ENCODE measurements at regions not wholly inside any gene's neighbourhood (a gene's known extent, or its start where the extent isn't known, plus 50 kb on each side); places are given as distances from the start of the nearest gene placed in this dataset.

DNA sequence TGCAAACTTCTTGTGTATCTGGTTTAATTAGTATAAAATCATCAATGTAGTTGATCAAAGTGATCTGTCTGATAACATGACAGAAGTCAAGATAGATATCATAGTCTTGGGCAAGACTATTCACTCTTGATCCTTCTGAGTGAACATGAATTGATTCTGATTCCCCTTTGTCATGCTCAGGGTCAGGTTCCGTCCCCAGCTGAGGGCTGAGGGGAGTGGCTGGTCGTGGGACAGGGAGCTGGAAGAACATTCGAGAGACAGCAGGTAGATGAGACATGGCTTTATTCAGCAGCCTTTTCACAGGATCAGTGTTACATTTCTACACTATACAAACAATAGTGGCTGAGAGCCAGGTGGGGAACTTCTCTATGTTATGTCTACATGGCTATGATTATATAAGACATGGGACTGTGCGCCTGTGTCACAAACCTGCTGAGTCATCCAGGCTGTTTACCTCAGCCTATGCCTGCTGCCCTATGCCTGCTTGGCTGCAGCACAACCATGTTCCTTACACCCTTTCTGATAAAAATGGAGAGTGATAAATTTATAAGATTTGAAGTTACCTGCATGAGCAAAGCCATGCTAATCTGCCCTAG is 586.9 kb upstream of the NR3C2 start:
- WGBS, 3 donors: 57 to 67% (median 58%) methylated on average over 4 of the region's 4 CpGs
- Histone ChIP-seq H3K27me3 (ENCODE audit: control insufficient read depth in 3 of 3, insufficient read depth in 3 of 3, low read length in 3 of 3) (no peaks in the 10 kb centered on the region), H3K9me3 (ENCODE audit: control insufficient read depth in 2 of 2, insufficient read depth in 1 of 2, low read depth in 1 of 2, low read length in 1 of 2) (no peaks in the 10 kb centered on the region), H3K27ac (ENCODE audit: low read depth in 1 of 3, low read length in 2 of 3) (no peak overlapping the region), H3K36me3 (ENCODE audit: control insufficient read depth in 3 of 3, insufficient read depth in 2 of 3, low read depth in 1 of 3, low read length in 3 of 3) (no peaks in the 10 kb centered on the region), H3K4me3 (ENCODE audit: low read depth in 1 of 3, low read length in 3 of 3) (no peak overlapping the region), H3K4me1 (ENCODE audit: control insufficient read depth in 3 of 3, insufficient read depth in 2 of 3, low read depth in 1 of 3, low read length in 2 of 3) (no peaks in the 10 kb centered on the region)
- FAIRE-seq (no peak), DNase-seq (peak in 1 of 2 donors; percentile 24)

DNA sequence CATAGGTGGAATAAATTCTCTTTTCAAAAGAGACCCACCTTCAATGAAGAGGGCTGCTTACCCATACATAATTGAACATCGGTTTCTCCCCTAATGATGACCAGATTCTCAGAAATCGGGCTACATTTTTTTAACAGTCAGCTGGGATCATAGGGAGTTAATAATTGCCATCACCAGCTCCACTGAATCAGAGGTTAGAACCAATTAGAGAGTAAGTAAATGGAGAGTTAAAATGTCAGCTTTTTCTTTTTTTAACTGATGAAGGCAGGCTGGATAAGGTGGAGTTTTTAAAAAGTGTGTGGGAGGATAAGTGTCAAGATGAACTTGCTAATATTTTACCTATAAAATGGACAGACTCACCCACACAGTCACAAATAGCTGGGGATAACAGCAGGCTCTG is 584.5 kb upstream of the NR3C2 start:
- H3K4me3 ChIP-seq (ENCODE audit: low read depth in 1 of 3, low read length in 3 of 3): no peak overlapping the region

DNA sequence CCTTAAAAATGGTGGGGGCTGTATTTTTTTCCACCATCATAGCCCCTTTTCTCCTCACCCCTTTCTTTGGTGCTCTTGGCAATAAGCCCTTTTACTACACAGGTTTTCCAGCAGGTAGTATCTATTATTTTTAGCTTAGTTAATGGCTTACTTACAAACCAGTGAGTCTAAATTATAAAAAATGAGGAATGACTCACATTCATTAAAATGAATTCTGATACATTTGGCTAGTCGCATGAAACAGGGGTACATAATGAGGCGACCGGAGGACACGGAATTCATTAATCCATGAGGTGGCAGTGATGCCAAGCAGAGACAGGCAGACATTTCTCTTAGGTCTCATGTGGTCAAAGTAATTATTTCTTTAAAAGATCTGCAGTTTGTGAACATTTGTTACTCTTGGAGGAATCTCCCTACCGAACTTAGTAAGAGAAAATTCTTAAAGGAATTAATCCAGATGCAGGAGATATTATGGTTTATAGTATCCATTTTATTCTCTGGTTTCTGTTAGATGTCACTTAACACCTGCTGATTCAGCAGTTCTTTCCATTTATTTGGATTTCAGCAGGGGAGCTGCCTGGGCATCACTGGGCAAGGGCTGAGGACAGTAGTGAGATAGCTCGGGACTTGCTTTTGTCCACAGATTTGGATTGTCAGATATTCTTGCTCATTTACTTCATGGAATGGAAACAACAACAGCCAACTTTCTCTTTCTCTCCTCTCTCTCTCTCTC is 575.0 kb upstream of the NR3C2 start:
- 86 to 90% (median 90%) methylated on average over 6 of the region's 6 CpGs for WGBS, 3 donors
- no peak overlapping the region for H3K4me3 ChIP-seq (ENCODE audit: low read depth in 1 of 3, low read length in 3 of 3)
- H3K36me3 ChIP-seq (ENCODE audit: control insufficient read depth in 3 of 3, insufficient read depth in 2 of 3, low read depth in 1 of 3, low read length in 3 of 3): no peaks in the 10 kb centered on the region
- no peak for FAIRE-seq
- H3K27ac ChIP-seq (ENCODE audit: low read depth in 1 of 3, low read length in 2 of 3): no peak overlapping the region
- no peaks in the 10 kb centered on the region for H3K27me3 ChIP-seq (ENCODE audit: control insufficient read depth in 3 of 3, insufficient read depth in 3 of 3, low read length in 3 of 3)
- H3K4me1 ChIP-seq (ENCODE audit: control insufficient read depth in 3 of 3, insufficient read depth in 2 of 3, low read depth in 1 of 3, low read length in 2 of 3): no peaks in the 10 kb centered on the region
- H3K9me3 ChIP-seq (ENCODE audit: control insufficient read depth in 2 of 2, insufficient read depth in 1 of 2, low read depth in 1 of 2, low read length in 1 of 2): no peaks in the 10 kb centered on the region
- no peak for DNase-seq

More for the DNA sequence above, 584.5 kb upstream of the NR3C2 start:
- H3K36me3 ChIP-seq (ENCODE audit: control insufficient read depth in 3 of 3, insufficient read depth in 2 of 3, low read depth in 1 of 3, low read length in 3 of 3): no peaks in the 10 kb centered on the region
- no peaks in the 10 kb centered on the region for H3K9me3 ChIP-seq (ENCODE audit: control insufficient read depth in 2 of 2, insufficient read depth in 1 of 2, low read depth in 1 of 2, low read length in 1 of 2)
- H3K27ac ChIP-seq (ENCODE audit: low read depth in 1 of 3, low read length in 2 of 3): no peak overlapping the region
- 70 to 74% (median 73%) methylated on average over 2 of the region's 2 CpGs for WGBS, 3 donors
- H3K4me1 ChIP-seq (ENCODE audit: control insufficient read depth in 3 of 3, insufficient read depth in 2 of 3, low read depth in 1 of 3, low read length in 2 of 3): no peaks in the 10 kb centered on the region
- FAIRE-seq (no peak), DNase-seq (no peak)
- no peaks in the 10 kb centered on the region for H3K27me3 ChIP-seq (ENCODE audit: control insufficient read depth in 3 of 3, insufficient read depth in 3 of 3, low read length in 3 of 3)

DNA sequence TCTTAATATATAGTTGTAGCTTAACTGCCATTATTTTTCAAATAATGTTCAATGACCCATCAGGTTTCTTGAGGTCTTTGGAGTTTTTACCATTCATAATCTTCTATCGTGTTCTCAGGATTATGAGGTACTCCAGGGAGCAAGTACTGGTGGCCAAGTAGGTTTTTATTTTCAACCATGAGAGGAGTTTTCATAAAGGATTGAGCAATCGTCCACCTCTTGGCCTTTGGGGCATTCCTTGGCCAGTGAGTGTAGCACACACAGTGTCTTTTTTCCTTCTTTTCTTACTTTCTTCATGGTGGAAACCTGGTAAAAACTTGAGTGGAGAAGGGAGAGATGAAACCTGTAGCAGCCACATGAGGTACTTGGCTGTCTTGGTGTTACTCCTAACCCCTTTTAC is 567.0 kb upstream of the NR3C2 start:
- Histone ChIP-seq H3K4me1 (ENCODE audit: control insufficient read depth in 3 of 3, insufficient read depth in 2 of 3, low read depth in 1 of 3, low read length in 2 of 3) (no peaks in the 10 kb centered on the region), H3K4me3 (ENCODE audit: low read depth in 1 of 3, low read length in 3 of 3) (no peak overlapping the region), H3K9me3 (ENCODE audit: control insufficient read depth in 2 of 2, insufficient read depth in 1 of 2, low read depth in 1 of 2, low read length in 1 of 2) (peaks cover 0 to 3% of the 10 kb centered on the region in 2 donors), H3K27me3 (ENCODE audit: control insufficient read depth in 3 of 3, insufficient read depth in 3 of 3, low read length in 3 of 3) (no peaks in the 10 kb centered on the region), H3K27ac (ENCODE audit: low read depth in 1 of 3, low read length in 2 of 3) (no peak overlapping the region), H3K36me3 (ENCODE audit: control insufficient read depth in 3 of 3, insufficient read depth in 2 of 3, low read depth in 1 of 3, low read length in 3 of 3) (no peaks in the 10 kb centered on the region)
- DNase-seq: no peak
- WGBS, 3 donors: 71 to 89% (median 82%) methylated on average over 2 of the region's 2 CpGs
- FAIRE-seq: no peak

DNA sequence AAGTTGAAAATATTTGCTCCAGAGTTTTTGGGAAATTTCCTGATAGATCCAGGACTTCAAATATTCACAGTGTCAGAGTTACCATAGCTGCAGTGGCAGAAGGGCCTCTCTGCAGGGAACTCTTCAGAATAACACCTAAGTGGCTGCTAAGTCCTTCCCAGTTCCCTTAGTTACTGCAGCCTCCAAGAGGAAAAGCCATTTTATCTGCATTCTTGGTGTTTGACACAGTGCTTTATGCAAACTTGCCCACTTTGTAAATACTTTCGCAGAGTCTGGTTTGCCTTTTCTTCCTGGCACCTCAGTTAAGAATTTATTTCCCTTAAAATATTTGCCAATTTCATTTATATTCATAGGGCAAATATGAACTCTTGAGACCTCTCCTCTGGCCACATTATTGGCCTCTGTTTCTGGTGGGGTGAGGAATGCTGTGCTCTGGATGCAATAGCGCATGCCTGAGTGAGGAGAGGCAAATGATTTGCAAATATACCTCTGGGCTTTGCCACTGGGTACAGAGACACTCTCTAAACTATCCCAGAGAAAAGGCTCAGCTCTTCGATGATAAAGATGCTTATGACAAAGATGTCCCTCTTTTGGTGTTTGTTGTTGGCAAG is 566.3 kb upstream of the NR3C2 start:
- Histone ChIP-seq H3K27me3 (ENCODE audit: control insufficient read depth in 3 of 3, insufficient read depth in 3 of 3, low read length in 3 of 3) (no peaks in the 10 kb centered on the region), H3K4me1 (ENCODE audit: control insufficient read depth in 3 of 3, insufficient read depth in 2 of 3, low read depth in 1 of 3, low read length in 2 of 3) (no peaks in the 10 kb centered on the region), H3K9me3 (ENCODE audit: control insufficient read depth in 2 of 2, insufficient read depth in 1 of 2, low read depth in 1 of 2, low read length in 1 of 2) (peaks cover 0 to 3% of the 10 kb centered on the region in 2 donors), H3K36me3 (ENCODE audit: control insufficient read depth in 3 of 3, insufficient read depth in 2 of 3, low read depth in 1 of 3, low read length in 3 of 3) (no peaks in the 10 kb centered on the region), H3K4me3 (ENCODE audit: low read depth in 1 of 3, low read length in 3 of 3) (no peak overlapping the region), H3K27ac (ENCODE audit: low read depth in 1 of 3, low read length in 2 of 3) (no peak overlapping the region)
- no peak for FAIRE-seq
- no peak for DNase-seq
- 79 to 87% (median 84%) methylated on average over 3 of the region's 3 CpGs for WGBS, 3 donors

DNA sequence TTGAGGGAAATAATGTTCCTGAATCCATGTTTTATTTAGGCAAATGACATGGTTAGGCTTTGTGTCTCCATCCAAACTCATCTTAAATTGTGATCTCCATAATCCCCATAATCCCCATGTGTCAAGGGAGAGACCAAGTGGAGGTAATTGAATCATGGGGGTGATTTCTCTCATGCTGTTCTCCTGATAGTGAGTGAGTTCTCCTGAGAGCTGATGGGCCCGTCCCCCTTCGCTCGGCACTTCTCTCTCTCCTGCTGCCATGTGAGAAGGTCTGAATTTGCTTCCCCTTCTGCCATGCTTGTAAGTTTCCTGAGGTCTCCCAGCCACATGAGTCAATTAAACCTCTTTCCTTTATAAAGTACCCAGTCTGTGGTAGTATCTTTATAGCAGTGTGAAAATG is 563.0 kb upstream of the NR3C2 start:
- H3K36me3 ChIP-seq (ENCODE audit: control insufficient read depth in 3 of 3, insufficient read depth in 2 of 3, low read depth in 1 of 3, low read length in 3 of 3): no peaks in the 10 kb centered on the region
- H3K4me3 ChIP-seq (ENCODE audit: low read depth in 1 of 3, low read length in 3 of 3): no peak overlapping the region
- H3K4me1 ChIP-seq (ENCODE audit: control insufficient read depth in 3 of 3, insufficient read depth in 2 of 3, low read depth in 1 of 3, low read length in 2 of 3): no peaks in the 10 kb centered on the region
- FAIRE-seq (no peak), DNase-seq (no peak)
- H3K27ac ChIP-seq (ENCODE audit: low read depth in 1 of 3, low read length in 2 of 3): no peak overlapping the region
- 95 to 99% (median 98%) methylated on average over 3 of the region's 3 CpGs for WGBS, 3 donors
- H3K9me3 ChIP-seq (ENCODE audit: control insufficient read depth in 2 of 2, insufficient read depth in 1 of 2, low read depth in 1 of 2, low read length in 1 of 2): no peaks in the 10 kb centered on the region
- no peaks in the 10 kb centered on the region for H3K27me3 ChIP-seq (ENCODE audit: control insufficient read depth in 3 of 3, insufficient read depth in 3 of 3, low read length in 3 of 3)

DNA sequence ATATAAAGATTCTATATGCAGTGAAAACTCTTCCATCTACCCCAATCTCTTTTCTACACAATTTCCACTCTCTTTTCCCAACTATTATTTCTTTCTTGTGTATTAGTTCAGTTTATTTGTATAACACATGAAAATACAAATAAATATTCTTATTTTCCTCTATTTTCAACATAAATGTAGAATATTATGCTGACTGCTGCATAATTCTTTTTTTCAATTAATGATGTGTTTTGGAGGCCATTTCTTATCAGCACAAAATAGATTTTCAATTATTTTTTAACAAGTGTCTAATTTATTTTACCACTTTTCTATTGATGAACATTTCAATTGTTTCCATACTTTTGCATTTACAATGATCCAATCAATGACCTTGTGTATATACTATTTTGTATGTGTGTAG is 557.7 kb upstream of the NR3C2 start:
- FAIRE-seq: no peak

DNA sequence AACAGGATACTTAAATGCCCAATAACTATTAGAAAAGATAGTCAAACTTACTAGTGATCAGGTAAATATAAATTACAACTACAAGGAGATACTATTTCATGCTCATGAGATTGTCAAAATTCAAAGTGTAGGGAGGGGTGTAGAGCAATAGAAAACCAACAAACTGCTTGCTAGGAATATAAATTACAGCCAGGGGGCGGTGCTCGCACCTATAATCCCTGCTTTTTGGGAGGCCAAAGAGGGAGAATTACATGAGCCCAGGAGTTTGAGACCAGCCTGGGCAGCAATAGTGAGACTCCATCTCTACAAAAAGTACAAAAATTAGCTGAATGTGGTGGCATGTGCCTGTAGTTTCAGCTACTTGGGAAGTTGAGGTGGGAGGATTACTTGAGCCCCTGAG is 556.5 kb upstream of the NR3C2 start:
- FAIRE-seq (no peak), DNase-seq (no peak)
- 74 to 84% (median 82%) methylated on average over 2 of the region's 2 CpGs for WGBS, 3 donors
- no peaks in the 10 kb centered on the region for H3K4me1 ChIP-seq (ENCODE audit: control insufficient read depth in 3 of 3, insufficient read depth in 2 of 3, low read depth in 1 of 3, low read length in 2 of 3)
- no peaks in the 10 kb centered on the region for H3K36me3 ChIP-seq (ENCODE audit: control insufficient read depth in 3 of 3, insufficient read depth in 2 of 3, low read depth in 1 of 3, low read length in 3 of 3)
- H3K27ac ChIP-seq (ENCODE audit: low read depth in 1 of 3, low read length in 2 of 3): no peak overlapping the region
- no peaks in the 10 kb centered on the region for H3K9me3 ChIP-seq (ENCODE audit: control insufficient read depth in 2 of 2, insufficient read depth in 1 of 2, low read depth in 1 of 2, low read length in 1 of 2)
- no peaks in the 10 kb centered on the region for H3K27me3 ChIP-seq (ENCODE audit: control insufficient read depth in 3 of 3, insufficient read depth in 3 of 3, low read length in 3 of 3)
- no peak overlapping the region for H3K4me3 ChIP-seq (ENCODE audit: low read depth in 1 of 3, low read length in 3 of 3)

More for the DNA sequence above, 557.7 kb upstream of the NR3C2 start:
- no peak for DNase-seq
- no peaks in the 10 kb centered on the region for H3K36me3 ChIP-seq (ENCODE audit: control insufficient read depth in 3 of 3, insufficient read depth in 2 of 3, low read depth in 1 of 3, low read length in 3 of 3)
- no peaks in the 10 kb centered on the region for H3K9me3 ChIP-seq (ENCODE audit: control insufficient read depth in 2 of 2, insufficient read depth in 1 of 2, low read depth in 1 of 2, low read length in 1 of 2)
- no peak overlapping the region for H3K4me3 ChIP-seq (ENCODE audit: low read depth in 1 of 3, low read length in 3 of 3)
- H3K27me3 ChIP-seq (ENCODE audit: control insufficient read depth in 3 of 3, insufficient read depth in 3 of 3, low read length in 3 of 3): no peaks in the 10 kb centered on the region
- H3K27ac ChIP-seq (ENCODE audit: low read depth in 1 of 3, low read length in 2 of 3): no peak overlapping the region
- H3K4me1 ChIP-seq (ENCODE audit: control insufficient read depth in 3 of 3, insufficient read depth in 2 of 3, low read depth in 1 of 3, low read length in 2 of 3): no peaks in the 10 kb centered on the region
